ENCODE measurements at regions not wholly inside any gene's neighbourhood (a gene's known extent, or its start where the extent isn't known, plus 50 kb on each side); places are given as distances from the start of the nearest gene placed in this dataset.

GRCh38 chr14:44625098-44625497, 118.0 kb upstream of the FSCB start:
- no peaks in the 10 kb centered on the region for H3K4me1 ChIP-seq (replicated peaks in 1 of 2; ENCODE audit: control insufficient read depth in 2 of 2, insufficient read depth in 2 of 2, low read length in 2 of 2)
- DNase-seq (ENCODE audit: extremely low read depth in 1 of 4, low spot score in 3 of 4) (no peak), FAIRE-seq (no peak), ATAC-seq (no peak)
- H3K4me3 ChIP-seq = no peak overlapping the region
- WGBS (ENCODE audit: insufficient coverage, low coverage, missing lambda C conversion rate) = 0% methylated on average over 1 of the region's 1 CpG
- no peak overlapping the region for H3K4me2 ChIP-seq (ENCODE audit: insufficient read depth, low read length)
- no TSS peak for BruUV-seq (replicated peaks)
- ChIA-PET CTCF (ENCODE audit: low intra/inter-chr PET ratio) (no interaction called here), POLR2A (no interaction called here)
- H3K9me3 ChIP-seq (replicated peaks; ENCODE audit: control insufficient read depth, insufficient read depth, low read depth, low read length) = no peaks in the 10 kb centered on the region
- in situ Hi-C loops (cut with MboI) (no loop called here), intact Hi-C loops (cut with micrococcal nuclease) (no loop called here)
- no peak overlapping the region for H3K27ac ChIP-seq (ENCODE audit: extremely low read depth, low read depth, low read length)
- TF ChIP-seq ZSCAN32 (CRISPR knock-in tag; IDR thresholded peaks at IDR 0.05) (no peak), PRPF4 (IDR thresholded peaks at IDR 0.05; ENCODE audit: insufficient read depth, low read depth, low read length, poor library complexity, severe bottlenecking) (no peak), SIN3A (IDR thresholded peaks at IDR 0.05; ENCODE audit: borderline replicate concordance in 2 of 2, control insufficient read depth in 1 of 2, low read depth in 2 of 2, low read length in 2 of 2) (no peak), ZNF785 (CRISPR knock-in tag; IDR thresholded peaks at IDR 0.05) (no peak), GATAD2A (IDR thresholded peaks at IDR 0.05) (no peak), ZNF444 (CRISPR knock-in tag; IDR thresholded peaks at IDR 0.05) (no peak), ZNF583 (CRISPR knock-in tag; IDR thresholded peaks at IDR 0.05) (no peak), HOXB6 (CRISPR knock-in tag; IDR thresholded peaks at IDR 0.05; ENCODE audit: borderline replicate concordance) (no peak), ATF7 (IDR thresholded peaks at IDR 0.05) (no peak), TAF15 (IDR thresholded peaks at IDR 0.05; ENCODE audit: low read depth, low read length) (no peak), KLF13 (tag; IDR thresholded peaks at IDR 0.05; ENCODE audit: borderline replicate concordance, low read depth) (no peak), ZNF408 (CRISPR knock-in tag; IDR thresholded peaks at IDR 0.05; ENCODE audit: low read depth) (no peak), MCM2 (IDR thresholded peaks at IDR 0.05; ENCODE audit: low read depth) (no peak)
- TF ChIP-seq, protein P1, sequence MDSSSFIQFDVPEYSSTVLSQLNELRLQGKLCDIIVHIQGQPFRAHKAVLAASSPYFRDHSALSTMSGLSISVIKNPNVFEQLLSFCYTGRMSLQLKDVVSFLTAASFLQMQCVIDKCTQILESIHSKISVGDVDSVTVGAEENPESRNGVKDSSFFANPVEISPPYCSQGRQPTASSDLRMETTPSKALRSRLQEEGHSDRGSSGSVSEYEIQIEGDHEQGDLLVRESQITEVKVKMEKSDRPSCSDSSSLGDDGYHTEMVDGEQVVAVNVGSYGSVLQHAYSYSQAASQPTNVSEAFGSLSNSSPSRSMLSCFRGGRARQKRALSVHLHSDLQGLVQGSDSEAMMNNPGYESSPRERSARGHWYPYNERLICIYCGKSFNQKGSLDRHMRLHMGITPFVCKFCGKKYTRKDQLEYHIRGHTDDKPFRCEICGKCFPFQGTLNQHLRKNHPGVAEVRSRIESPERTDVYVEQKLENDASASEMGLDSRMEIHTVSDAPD (CRISPR knock-in tag; IDR thresholded peaks at IDR 0.05) = no peak
- no peak overlapping the region for H2AFZ ChIP-seq (ENCODE audit: low read depth, low read length)
- H3K9ac ChIP-seq (ENCODE audit: insufficient read depth in 1 of 2, low read depth in 2 of 2, low read length in 2 of 2) = no peak overlapping the region
- H4K20me1 ChIP-seq (replicated peaks; ENCODE audit: control insufficient read depth, insufficient read depth, low read length) = no peaks in the 10 kb centered on the region
- no peaks in the 10 kb centered on the region for H3K79me2 ChIP-seq (ENCODE audit: control insufficient read depth, insufficient read depth, low read length)
- H3K36me3 ChIP-seq (ENCODE audit: control insufficient read depth, insufficient read depth, low read length) = no peaks in the 10 kb centered on the region
- no peaks in the 10 kb centered on the region for H3K9me1 ChIP-seq (ENCODE audit: control insufficient read depth, insufficient read depth, low read length)
- no peaks in the 10 kb centered on the region for H3K27me3 ChIP-seq (ENCODE audit: control insufficient read depth in 2 of 2, insufficient read depth in 2 of 2, low read length in 2 of 2)

All from K562 (cell line).